Progenitor cell of endocrine pancreas (in vitro differentiated cells): ENCODE measurements at regions not wholly inside any gene's neighbourhood (a gene's known extent, or its start where the extent isn't known, plus 50 kb on each side); places are given as distances from the start of the nearest gene placed in this dataset.

Source experiments
- DNase-seq: peaks from one replicate; pipeline ENCODE4 v3.0.0; 2021; ENCODE audit warnings: low spot score; ENCODE audit not compliant: unreplicated experiment
- H3K27ac Mint-ChIP-seq: 2 replicates; pipeline ENCODE4 v1.8.0; 2021; ENCODE audit warnings: mild to moderate bottlenecking, moderate library complexity, mixed read lengths
- H3K27me3 Mint-ChIP-seq: 2 replicates; pipeline ENCODE4 v1.8.0; 2021; ENCODE audit warnings: mixed read lengths
- H3K36me3 Mint-ChIP-seq: 2 replicates; pipeline ENCODE4 v1.8.0; 2022; ENCODE audit warnings: mixed read lengths; ENCODE audit not compliant: insufficient read depth
- H3K4me1 Mint-ChIP-seq: 2 replicates; pipeline ENCODE4 v1.8.0; 2021; ENCODE audit warnings: low read depth, mixed read lengths
- H3K4me3 Mint-ChIP-seq: 2 replicates; pipeline ENCODE4 v1.8.0; 2021; ENCODE audit warnings: low read depth, mild to moderate bottlenecking, moderate library complexity, mixed read lengths
- H3K9me3 Mint-ChIP-seq: 2 replicates; pipeline ENCODE4 v1.8.0; 2021; ENCODE audit warnings: low read depth, mixed read lengths
- CTCF ChIP-seq: fragments of 200-600 bp; sonication (generic); IDR thresholded peaks from one replicate; pipeline ENCODE4 v1.5.0; 2021; ENCODE audit warnings: antibody characterized with exemption, mild to moderate bottlenecking; ENCODE audit not compliant: unreplicated experiment

- peaks cover 5% of the 10 kb centered on the region for H3K27me3 Mint-ChIP-seq
- H3K27ac Mint-ChIP-seq = no peak overlapping the region
- TF ChIP-seq CTCF = no peak
- H3K9me3 Mint-ChIP-seq = no peaks in the 10 kb centered on the region
- H3K4me3 Mint-ChIP-seq = no peak overlapping the region
- H3K36me3 Mint-ChIP-seq = no peaks in the 10 kb centered on the region
- no peak for DNase-seq
- H3K4me1 Mint-ChIP-seq = peaks cover 14% of the 10 kb centered on the region
Measured at GRCh38 chr1:228937851-228938536, 202.7 kb downstream of the RHOU start.

GRCh38 chr1:228938537-228938901 is 203.2 kb downstream of the RHOU start:
- H3K27me3 Mint-ChIP-seq = peaks cover 5% of the 10 kb centered on the region
- no peaks in the 10 kb centered on the region for H3K9me3 Mint-ChIP-seq
- no peak for DNase-seq
- no peak overlapping the region for H3K4me3 Mint-ChIP-seq
- no peak for TF ChIP-seq CTCF
- no peak overlapping the region for H3K27ac Mint-ChIP-seq
- peaks cover 14% of the 10 kb centered on the region for H3K4me1 Mint-ChIP-seq
- no peaks in the 10 kb centered on the region for H3K36me3 Mint-ChIP-seq

- Mint-ChIP-seq H3K4me3 (no peak overlapping the region), H3K4me1 (peaks cover 14% of the 10 kb centered on the region), H3K36me3 (no peaks in the 10 kb centered on the region), H3K9me3 (no peaks in the 10 kb centered on the region), H3K27ac (no peak overlapping the region), H3K27me3 (peaks cover 5% of the 10 kb centered on the region)
- TF ChIP-seq CTCF = no peak
- DNase-seq = no peak
Measured at GRCh38 chr1:228939001-228939691, 203.9 kb downstream of the RHOU start.

GRCh38 chr1:228939881-228940392 is 204.7 kb downstream of the RHOU start:
- DNase-seq = no peak
- Mint-ChIP-seq H3K4me1 (peaks cover 10% of the 10 kb centered on the region), H3K36me3 (no peaks in the 10 kb centered on the region), H3K27ac (no peak overlapping the region), H3K27me3 (peaks cover 5% of the 10 kb centered on the region), H3K9me3 (no peaks in the 10 kb centered on the region), H3K4me3 (no peak overlapping the region)
- no peak for TF ChIP-seq CTCF

GRCh38 chr1:228940526-228940925 is 205.2 kb downstream of the RHOU start:
- no peak for TF ChIP-seq CTCF
- Mint-ChIP-seq H3K27ac (no peak overlapping the region), H3K9me3 (no peaks in the 10 kb centered on the region), H3K4me1 (peaks cover 7% of the 10 kb centered on the region), H3K4me3 (no peak overlapping the region), H3K27me3 (peaks cover 5% of the 10 kb centered on the region), H3K36me3 (no peaks in the 10 kb centered on the region)
- no peak for DNase-seq
